Kidney tubule cell (primary cell): ENCODE measurements at regions not wholly inside any gene's neighbourhood (a gene's known extent, or its start where the extent isn't known, plus 50 kb on each side); places are given as distances from the start of the nearest gene placed in this dataset.
A peak's percentile ranks its signal among the peaks of the same experiment; 100 is the strongest.

ENCODE experiments used
- DNase-seq: peaks from one replicate; pipeline ENCODE4 v3.0.0-alpha.2; 2018; ENCODE audit warnings: low spot score

DNA sequence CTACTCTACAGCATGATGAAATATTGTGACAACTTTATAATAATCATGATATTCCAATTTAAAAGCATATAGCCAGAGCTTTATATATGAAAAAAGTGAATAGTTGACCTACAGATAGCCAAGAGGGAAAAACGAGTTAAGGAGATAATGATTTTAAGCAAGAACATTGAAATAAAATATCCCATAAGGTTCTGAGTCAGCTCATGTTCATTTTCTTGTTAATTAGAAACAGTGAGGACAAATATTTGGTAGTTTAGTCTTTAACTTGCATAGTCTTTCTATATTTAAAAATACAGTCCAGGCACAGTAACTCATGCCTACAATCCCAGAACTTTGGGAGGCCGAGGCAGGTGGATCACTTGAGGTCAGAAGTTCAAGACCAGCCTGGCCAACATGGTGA, 55.8 kb upstream of the CDH6 start:
- DNase-seq = no peak

DNA sequence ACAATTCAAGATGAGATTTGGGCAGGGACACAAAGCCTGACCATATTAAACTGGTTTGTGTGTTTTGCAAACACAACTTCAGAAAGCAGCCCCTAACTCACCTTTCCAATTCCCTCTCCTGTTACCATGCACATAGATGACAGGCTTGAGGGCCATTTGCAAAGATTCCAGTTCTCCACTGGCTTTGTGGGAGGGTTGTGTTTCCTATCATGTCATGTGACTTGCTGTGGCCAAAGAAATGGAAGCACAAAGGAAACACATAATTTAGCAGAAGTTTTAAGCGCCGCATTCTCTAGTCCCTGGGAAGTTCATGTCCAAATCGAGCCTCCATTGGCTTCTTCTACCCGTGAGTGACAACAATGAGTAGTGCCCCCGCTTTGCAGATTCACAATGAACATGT, 57.9 kb upstream of the CDH6 start:
- DNase-seq = no peak

DNA sequence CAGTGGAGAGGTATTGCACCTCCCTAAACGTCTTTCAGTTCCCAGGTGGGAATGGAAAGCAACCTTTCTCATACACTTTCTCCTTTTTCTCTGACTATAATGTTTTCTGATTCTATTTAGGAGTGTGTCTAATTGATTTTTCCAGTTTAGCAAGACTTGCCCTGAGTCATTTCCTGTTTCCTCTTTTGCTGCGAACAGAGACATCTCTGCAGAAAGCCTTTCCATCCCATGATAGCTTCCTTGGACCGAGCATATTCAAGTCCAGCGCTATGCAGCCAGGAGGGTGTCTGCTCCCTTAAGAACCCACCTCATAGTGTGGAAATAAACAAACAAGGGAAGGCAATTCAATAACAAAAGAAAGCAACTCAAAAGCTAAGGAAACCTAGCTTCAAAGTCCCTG, 60.0 kb upstream of the CDH6 start:
- peak; percentile 27 for DNase-seq

DNA sequence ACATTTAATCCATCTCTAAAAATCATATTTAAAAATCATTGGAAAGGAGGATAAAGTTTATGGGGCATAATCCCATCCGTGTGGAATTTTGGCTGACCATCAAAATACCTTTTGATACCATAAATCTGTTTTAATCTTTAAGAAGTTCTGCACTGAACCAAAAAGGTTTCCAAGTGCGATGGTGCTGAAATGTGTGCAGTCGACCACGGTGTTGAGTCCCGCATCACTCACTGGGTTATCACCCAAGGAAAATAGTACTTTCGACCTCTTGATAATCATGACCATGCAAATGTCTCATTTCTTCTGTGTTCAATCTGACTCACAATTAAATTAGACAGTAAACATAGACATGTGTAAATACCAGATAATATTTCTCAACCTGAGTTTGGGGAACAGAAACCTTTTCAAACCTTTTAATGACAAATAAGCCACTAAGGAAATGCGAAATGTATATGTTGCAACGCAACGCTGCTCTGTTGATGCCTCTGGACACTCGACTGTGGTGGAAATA, 62.0 kb upstream of the CDH6 start:
- DNase-seq = peak; percentile 47

DNA sequence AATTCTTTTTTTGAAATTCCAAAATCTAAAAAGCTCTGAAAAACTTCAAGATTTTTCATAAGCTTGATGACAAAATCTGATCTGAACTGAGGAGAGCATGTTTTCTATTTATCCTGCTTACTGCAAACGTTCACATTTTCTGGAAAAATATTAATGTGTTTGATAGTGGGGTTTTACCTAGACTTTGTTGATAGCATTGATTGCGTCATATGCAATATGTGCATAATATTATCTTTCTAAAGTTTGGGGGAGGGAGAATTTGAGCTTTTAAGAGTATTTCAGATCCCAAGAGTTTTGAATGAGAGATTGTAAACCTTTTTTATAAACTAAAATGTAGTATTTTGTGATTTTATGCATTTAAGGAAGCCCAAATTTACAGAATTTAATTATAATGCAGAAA, 62.8 kb upstream of the CDH6 start:
- DNase-seq = no peak

DNA sequence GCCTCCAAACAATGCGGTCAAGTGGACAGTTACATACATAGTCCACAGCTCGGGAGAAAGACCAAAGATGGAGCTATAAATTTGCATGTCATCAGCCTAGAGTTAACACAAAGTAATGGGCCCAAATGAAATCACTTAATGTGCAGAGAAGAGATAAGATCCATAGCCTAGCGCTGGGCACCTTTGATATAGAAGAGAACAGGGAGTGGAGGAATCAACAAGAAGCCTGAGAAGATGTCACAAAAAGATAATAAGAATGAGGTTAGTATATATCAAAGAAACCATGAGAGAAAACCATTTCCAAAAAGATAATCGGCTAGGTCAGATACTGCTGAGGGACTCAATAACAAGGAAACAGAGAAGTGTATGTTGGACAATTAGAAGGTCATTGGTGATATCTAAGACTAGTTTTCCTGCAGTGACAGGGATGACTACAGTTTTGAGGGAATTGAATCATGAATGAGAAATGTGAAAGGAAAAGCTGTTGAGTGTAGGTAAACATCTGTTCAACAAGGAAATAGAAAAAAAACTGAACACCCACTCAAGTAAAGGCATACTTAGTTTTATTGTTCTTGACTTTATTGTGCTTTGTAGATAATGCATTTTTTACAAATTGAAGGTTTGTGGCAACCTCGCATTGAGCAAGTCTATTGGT, 68.7 kb upstream of the CDH6 start:
- DNase-seq = peak; percentile 58

DNA sequence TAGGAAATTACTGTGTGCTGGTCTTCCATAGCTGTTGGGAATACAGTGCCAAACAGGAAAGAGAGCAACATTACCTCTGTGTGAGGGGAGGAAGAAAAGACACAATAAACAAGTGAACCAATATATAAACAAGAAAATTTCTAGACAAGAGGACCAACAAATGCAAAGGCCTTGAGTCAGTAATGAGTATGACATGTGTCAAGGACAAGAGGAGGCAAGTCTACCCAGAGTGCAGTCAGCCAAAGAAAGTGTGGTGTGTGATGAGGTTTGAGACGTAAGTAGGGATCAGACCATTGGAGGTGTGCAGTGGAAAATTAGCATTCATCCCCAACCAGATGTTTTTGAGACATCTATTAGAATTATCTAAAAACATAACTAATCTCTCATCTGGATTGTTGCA, 69.5 kb upstream of the CDH6 start:
- DNase-seq = peak; percentile 65

DNA sequence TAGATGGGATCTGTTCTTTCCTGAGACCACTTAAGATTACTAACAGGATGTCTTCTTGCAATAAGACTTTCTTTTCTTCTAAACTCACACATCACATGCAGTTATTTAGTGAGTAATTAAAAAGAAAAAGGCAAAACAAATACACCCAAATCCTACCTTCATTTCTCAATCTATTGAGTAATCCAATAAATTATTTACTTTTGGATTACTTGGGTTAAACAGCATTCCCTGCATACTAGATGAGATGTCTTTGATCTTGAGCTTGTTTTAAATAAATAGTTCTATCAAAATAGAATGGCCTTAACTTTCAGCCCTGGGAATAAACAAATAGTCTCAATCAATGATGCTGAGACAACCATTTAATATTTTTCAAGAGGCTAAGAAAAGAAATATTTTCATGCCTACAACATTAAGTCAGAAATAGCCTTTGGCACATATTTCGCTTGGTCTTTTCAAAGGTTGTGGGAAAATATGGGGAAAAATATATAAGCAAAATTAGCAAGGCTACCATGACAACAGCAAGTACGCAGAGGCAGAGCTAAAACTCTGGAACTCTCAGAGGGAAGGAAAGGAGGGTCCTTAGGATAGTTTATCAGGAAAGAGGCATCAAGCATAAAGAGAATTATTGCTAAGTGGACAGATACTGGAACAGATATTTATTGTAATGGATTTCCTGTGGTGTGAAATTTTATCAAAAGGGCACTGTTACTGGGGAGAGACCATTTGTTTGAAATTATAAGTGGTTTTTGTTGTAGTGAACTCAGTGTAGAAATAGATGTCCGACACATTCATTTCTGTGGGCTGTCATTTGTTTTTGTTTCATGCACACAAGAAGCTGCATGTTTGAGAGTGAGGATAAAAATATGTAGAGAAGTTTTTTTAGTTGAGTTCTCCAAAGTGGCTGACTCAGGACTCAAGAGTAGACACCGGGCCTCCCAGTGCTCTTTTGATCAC, 70.2 kb upstream of the CDH6 start:
- peak; percentile 53 for DNase-seq

DNA sequence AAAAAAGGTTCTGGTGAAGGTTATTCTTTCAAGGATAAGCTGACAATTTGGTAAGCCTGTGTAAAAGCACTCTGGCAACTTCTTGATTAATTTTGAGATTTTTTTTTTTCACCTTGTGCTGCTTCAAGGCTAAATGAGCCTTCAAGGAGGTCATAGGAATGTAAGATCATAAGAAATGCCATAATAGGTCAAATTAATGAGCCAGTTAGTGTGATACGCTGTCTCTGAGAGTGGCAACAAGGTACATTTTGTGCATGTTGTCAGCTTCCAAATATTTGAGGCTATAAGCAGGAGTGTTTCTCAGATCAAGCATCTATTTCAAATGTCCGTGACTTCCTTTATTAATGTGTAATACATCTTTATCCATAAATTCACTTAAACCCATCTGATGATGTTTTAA, 72.3 kb upstream of the CDH6 start:
- peak; percentile 58 for DNase-seq

DNA sequence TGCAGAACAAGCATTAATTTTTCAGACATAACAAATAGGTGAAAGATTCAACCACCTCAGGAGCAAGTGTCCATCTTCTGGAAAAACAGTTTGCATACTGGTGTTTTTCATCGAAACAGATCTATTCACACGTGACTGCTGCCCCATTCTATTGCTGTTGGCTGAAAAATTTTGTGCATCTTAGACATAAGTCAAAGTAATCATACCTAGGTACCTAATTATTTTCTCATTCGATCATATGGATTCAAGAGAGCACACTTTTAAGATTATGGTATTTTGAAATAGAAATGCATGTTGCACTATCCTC, 72.9 kb upstream of the CDH6 start:
- DNase-seq = no peak

DNA sequence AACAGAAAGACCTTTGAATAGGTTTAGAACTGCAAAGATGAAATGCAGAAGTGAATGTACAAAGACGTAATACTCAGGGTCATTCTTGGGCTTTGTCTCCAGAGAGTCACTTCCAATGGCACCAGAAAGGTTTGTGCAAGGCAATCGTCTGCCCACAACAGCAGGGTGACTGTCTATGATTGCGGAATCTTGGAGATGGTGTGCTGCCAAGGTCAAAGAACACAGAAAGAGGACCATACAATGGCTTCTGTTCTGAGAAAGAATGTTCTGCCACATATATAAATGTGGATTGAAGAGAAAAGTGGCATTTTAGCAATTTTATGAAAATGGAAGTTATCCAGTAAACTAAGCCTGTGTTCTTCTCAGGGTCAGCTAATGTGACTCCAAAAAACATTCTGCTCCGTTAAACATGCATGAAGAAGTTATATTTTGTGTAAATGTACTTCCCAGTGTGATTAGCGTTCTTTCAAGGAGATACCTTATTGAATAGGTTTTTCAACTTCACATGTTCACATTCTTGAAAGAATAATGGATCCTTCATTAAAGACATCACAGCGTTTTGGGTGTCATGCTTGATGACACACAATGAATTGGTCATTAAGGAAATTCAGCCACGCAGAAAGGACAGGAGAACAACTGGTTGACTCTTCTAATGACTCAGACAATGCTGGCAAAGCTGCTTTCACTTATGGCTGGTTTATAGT, 73.4 kb upstream of the CDH6 start:
- peak; percentile 98 for DNase-seq

DNA sequence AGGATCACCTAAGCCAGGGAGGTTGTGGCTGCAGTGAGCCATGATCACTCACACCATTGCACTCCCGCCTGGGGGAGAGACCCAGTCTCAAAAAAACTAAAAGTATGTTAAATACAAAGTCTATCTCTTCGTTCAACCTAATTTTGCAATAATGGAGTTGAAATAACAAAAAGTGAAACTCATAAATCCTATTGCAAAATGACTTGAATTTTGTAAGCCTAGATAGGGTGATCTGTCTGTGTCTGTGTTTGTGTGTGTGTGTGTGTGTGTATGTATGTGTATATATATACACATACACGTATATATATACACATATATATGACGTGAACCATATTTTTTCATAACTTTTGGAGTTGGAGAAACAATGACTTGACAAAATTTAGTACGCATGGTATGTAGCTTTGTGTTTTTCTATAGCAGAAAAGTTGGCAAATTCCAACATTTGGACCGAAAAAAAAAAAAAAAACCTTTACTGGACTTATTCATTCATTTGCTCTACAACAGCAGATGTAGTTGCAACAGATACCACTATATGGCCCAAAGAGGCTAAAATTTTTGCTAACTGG, 76.9 kb upstream of the CDH6 start:
- no peak for DNase-seq

DNA sequence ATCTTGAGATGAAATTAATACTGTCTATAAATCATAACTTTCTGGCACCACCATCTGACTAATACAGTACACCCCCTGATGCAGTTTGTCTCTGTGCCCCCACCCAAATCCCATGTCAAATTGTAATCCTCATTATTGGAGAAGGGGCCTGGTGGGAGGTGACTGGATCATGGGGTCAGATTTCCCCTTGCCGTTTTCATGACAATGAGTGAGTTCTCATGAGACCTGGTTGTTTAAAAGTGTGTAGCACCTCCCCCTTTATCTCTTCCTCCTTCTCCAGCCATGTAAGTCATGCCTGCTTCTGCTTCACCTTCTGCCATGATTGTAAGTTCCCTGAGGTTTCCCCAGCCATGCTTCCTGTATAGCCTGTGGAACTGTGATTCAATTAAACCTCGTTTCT, 78.7 kb upstream of the CDH6 start:
- no peak for DNase-seq

DNA sequence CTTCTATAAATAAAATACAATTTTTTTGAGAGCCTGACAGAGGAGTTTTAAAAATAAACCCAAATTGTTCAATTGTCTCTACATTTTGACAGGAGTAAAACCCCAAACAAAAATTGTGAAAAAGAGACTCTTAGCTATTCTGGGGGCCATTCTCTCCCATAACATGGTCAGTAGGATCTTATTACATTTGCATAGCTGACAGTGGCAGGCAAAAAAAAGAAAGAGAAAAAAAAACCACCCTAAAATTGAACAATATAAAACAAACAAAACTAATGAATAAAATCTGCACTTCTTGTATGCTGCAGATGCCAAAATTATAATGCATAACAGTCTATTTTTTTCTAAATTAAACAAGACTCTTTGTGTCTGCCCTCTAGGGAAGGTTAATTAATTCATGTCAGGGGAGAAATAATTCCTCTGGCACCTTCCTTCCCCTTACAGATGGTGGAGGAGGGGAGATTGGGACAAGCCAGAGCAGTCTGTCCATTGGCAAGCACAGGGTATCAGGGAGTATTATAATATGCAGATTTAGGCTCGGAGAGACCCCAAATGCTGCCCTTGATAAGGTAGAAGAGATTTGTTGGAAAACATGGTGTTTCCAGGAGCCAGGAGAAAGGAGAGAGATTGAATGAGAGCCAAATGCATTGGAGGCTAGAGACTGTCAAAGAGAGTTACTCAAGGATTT, 79.7 kb upstream of the CDH6 start:
- DNase-seq = no peak

DNA sequence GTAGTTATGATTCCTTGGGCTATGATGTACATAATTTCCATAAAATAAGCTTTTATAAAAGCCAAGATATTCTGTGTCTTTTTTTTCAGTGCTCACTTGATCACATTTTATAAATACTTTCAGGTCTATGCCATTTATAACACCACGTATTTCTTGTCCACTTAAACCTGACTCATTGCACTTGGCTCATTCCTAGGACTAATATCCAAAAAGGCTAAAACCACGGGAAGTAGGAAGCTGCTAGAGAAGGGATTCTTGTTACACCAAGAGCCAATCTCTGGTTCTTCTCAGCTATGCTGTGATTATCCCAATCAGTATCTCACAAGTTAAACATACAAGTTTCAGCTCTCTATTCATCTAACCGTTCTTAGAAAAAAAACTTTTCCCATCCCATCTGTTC, 80.4 kb upstream of the CDH6 start:
- peak; percentile 90 for DNase-seq

DNA sequence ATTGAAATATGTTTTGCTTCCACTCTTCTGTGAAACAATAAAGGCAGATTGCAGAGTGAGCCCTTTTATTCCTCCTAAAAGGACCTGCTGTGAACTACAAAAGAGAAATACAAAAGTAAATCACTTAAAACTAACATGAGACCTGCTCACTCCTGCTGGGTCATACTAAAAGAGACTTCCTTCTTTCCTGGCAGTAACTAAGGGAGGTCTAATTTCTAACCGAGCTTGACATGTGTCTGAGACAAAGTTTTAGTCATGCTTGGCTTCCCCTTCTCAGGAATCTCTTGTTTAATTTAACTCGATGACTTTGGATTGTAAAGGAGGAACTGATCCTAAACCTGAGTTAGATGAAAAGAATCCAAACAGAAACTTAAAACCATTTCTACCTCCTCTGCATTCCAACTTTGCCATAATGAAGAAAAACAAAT, 86.4 kb upstream of the CDH6 start:
- DNase-seq = peak; percentile 97

DNA sequence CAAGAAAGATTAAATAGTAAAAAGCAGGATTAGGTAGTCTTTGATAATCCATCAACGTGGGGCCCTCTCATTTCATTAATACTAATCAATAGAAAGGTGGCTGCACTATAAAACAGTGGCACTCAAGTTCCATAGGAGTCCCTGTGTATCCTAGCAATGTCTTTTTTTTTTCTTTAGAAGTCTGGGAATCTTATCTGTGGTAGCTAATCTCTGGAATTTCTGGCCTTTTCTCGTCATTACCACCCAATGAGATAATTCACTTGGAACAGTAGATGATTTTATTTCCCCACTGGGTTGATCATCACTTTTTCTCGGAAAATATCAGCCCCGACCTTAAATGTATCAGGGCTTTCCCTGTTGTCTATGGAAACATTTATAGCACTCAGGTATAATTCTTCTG, 86.8 kb upstream of the CDH6 start:
- DNase-seq = peak; percentile 79

DNA sequence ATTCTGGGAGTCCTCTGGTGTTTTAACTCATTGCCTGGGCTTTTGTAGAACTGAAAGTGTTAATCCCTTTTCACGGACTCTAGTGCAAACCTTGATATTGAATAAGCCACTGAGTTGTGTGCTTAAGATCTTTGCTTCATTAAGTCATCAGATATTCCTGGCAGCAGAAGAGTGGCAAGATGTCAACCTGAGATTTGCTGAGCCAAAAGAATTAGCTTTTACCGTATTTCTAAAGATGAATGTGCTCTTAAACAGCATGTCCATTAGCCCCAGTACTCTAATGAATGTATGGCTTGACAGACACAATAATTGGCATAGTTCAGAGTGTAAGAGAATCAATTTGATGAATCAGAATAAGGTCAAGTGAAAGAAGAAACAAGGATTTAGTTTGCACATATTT, 87.2 kb upstream of the CDH6 start:
- peak; percentile 72 for DNase-seq

DNA sequence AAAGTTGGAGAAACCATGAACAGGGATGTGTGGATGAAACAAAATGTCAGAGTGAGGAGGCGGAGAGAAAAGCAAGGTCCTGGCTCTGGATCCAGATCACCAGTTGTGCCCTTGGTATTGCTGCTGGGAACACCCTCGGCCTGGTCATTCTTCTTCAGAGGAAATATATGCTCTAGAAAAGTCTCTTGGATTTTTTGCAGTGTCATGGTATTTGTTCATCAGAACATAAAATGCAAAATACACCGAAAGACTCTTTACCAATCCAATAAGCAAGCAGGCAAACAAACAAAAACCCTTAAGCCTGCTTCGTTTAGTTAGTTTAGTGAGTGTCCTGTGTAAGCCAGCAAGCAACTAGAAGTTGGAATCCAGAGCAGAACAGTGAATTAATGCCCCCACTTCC, 88.7 kb upstream of the CDH6 start:
- no peak for DNase-seq

DNA sequence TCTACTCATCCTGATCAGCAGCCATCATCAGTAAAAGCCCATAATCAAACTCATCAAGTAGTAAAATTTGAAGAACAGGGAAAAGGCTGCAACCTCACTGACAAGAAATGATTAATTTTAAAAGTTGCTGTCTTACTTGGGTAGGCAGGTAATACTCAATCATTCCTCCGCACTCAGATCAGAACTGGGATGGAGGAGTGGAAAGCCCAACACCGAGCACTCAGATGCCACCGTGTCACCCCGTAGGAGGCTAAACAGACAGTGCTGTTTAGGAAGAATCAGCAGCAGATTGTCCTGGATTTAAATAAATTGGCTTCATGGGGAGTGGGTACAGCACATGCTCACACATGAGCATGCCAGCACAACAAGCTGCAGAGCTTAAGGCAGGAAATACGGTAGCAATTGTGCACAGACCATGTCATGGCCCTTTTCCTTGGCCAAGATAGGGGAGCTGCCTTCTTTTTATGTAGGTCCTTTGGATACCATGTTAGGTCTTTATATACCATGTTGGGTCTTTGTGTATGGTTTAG, 92.6 kb upstream of the CDH6 start:
- DNase-seq = no peak

DNA sequence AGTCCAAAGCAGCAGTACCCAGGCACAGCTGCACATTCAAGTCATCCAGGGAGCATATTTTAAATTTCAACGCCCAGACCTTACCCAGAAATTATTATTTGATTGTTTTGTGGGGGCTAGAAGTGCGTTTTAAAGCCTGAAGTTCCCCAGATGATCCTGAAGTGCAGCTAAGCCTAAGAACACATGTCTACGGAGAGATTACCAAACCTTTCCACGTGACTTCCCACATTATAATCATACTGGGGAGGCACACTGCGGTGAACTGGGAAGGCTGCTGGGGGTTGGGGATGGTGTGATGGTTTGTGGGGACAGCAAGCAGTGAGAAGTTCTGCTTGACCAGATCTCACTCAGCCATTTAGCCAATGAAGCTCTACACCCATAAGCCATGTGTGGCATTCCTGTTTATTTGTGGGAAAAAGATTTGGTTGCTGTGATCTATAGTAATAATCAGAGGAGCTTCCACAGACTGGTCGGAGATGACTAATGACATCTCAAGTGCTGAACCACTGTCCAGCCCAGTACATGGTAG, 93.4 kb upstream of the CDH6 start:
- peak; percentile 65 for DNase-seq
